ENCODE measurements at regions not wholly inside any gene's neighbourhood (a gene's known extent, or its start where the extent isn't known, plus 50 kb on each side); places are given as distances from the start of the nearest gene placed in this dataset.
"Not testable (repeated sequence)": the region's sequence is repeated elsewhere in the genome, so short reads cannot be mapped to it uniquely, and the experiment has no call there.

DNA sequence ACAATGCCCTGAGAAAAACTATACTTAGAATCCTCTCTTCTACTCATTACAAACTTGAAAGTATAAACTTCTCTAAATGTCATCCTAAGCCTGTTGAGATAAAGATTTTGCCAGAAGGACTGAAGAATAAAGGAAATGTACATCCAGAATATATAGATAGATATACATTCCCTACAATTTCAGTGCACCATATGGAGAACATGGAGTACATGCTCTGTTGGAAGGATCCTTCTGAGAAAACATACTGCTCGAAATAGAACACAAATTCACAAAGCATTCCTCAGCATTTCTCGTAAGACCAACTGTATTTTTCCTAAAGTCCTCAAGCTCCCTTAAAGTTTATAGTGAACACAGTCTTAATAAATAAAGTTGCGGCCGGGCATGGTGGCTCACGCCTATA is 69.7 kb upstream of the RASA1 start:
- DNase-seq (ENCODE audit: low read depth), result no peak

- DNase-seq (ENCODE audit: low read depth), result not testable (repeated sequence)
Observed at GRCh38 chr5:87199246-87199645, 68.4 kb upstream of the RASA1 start.

DNA sequence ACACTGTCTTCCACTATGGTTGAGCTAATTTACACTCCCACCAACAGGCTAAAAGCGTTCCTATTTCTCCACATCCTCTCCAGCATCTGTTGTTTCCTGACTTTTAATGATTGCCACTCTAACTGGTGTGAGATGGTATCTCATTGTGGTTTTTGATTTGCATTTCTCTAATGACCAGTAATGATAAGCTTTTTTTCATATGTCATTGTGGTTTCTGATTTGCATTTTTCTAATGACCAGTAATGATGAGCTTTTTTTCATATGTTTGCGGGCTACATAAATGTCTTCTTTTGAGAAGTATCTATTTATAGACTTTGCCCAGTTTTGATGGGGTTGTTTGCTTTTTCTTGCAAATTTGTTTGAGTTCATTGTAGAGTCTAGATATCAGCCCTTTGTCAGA is 68.0 kb upstream of the RASA1 start:
- not testable (repeated sequence) for DNase-seq (ENCODE audit: low read depth)

DNA sequence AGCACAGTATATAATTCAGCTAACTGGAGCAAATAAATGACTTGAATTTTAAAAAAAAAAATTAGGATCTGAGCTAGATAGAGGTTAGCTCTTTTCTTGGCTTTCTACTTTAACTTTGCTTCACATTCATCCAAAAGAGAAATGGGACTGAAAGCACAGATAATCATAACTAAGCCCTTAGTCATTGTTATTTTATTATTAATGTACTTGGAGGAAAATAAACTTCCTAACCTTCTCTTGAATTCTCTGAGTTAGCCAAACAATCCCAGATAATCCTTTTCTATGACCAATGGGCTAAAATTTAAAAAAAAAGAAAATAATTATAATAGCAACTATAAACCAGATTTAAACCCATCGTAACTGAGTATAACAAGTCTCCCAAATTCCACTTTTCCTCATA is 57.6 kb upstream of the RASA1 start:
- DNase-seq (ENCODE audit: low read depth), result peak; percentile 45

- no peak for DNase-seq (ENCODE audit: low read depth)
Observed at GRCh38 chr5:87210743-87211142, 56.9 kb upstream of the RASA1 start.

DNA sequence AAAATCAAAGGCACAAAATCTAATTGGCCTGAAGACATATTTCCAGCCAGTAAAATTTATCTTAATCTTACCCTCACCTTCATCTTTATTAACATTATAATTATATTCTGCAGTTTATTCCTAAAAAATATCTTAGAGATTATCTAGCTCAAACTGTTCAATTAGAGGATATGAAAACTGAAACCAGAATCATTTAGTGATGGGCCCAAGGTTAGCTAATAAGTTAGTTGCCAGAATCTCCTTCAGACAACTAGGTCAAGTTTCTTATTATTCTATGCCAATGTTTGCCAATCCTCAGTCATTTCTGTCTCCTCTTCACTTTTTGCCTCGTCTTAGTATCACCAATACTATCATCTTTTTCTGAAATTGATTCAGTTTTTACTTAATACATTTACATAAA is 56.0 kb upstream of the RASA1 start:
- DNase-seq (ENCODE audit: low read depth), result no peak

DNA sequence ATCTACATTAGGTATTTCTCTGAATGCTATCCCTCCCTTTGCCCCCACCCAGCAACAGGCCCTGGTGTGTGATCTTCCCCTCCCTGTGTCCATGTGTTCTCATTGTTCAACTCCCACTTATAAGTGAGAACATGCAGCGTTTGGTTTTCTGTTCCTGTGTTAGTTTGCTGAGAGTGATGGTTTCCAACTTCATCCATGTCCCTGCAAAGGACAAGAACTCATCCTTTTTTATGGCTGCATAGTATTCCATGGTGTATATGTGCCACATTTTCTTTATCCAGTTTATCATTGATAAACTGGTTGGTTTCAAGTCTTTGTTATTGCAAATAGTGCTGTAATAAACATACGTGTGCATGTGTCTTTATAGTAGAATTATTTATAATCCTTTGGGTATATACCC is 55.5 kb upstream of the RASA1 start:
- DNase-seq (ENCODE audit: low read depth), result not testable (repeated sequence)

- DNase-seq (ENCODE audit: low read depth), result not testable (repeated sequence)
Observed at GRCh38 chr5:87217480-87217879, 50.2 kb upstream of the RASA1 start.

Data from ELR (cell line).